ENCODE measurements at regions not wholly inside any gene's neighbourhood (a gene's known extent, or its start where the extent isn't known, plus 50 kb on each side); places are given as distances from the start of the nearest gene placed in this dataset.

GRCh38 chr6:114762145-114762544, 419.3 kb upstream of the HS3ST5 start:
- FAIRE-seq (no peak), ATAC-seq (no peak), DNase-seq (ENCODE audit: low read depth in 1 of 2, low spot score in 1 of 2) (no peak)
- Histone ChIP-seq H3K4me1 (no peaks in the 10 kb centered on the region), H3K9me3 (no peaks in the 10 kb centered on the region), H3K4me2 (no peak overlapping the region), H3K27ac (no peak overlapping the region), H3K4me3 (no peak overlapping the region)
- 31% methylated on average over 4 of the region's 4 CpGs for WGBS (ENCODE audit: missing lambda C conversion rate)
- ChIA-PET CTCF (no interaction called here), POLR2A (no interaction called here)
- TF ChIP-seq GATA3 (IDR thresholded peaks at IDR 0.05; ENCODE audit: borderline replicate concordance) (no peak), CHD2 (IDR thresholded peaks at IDR 0.05; ENCODE audit: low read length, partially characterized antibody) (no peak), MAZ (IDR thresholded peaks at IDR 0.05; ENCODE audit: borderline replicate concordance, low read depth, low read length) (no peak), FOSB (CRISPR knock-in tag; IDR thresholded peaks at IDR 0.05) (no peak), CBX8 (IDR thresholded peaks at IDR 0.05) (no peak), NR3C1 (IDR thresholded peaks at IDR 0.05) (no peak)
- TF ChIP-seq, protein P1, sequence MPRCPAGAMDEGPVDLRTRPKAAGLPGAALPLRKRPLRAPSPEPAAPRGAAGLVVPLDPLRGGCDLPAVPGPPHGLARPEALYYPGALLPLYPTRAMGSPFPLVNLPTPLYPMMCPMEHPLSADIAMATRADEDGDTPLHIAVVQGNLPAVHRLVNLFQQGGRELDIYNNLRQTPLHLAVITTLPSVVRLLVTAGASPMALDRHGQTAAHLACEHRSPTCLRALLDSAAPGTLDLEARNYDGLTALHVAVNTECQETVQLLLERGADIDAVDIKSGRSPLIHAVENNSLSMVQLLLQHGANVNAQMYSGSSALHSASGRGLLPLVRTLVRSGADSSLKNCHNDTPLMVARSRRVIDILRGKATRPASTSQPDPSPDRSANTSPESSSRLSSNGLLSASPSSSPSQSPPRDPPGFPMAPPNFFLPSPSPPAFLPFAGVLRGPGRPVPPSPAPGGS (IDR thresholded peaks at IDR 0.05): no peak

DNA sequence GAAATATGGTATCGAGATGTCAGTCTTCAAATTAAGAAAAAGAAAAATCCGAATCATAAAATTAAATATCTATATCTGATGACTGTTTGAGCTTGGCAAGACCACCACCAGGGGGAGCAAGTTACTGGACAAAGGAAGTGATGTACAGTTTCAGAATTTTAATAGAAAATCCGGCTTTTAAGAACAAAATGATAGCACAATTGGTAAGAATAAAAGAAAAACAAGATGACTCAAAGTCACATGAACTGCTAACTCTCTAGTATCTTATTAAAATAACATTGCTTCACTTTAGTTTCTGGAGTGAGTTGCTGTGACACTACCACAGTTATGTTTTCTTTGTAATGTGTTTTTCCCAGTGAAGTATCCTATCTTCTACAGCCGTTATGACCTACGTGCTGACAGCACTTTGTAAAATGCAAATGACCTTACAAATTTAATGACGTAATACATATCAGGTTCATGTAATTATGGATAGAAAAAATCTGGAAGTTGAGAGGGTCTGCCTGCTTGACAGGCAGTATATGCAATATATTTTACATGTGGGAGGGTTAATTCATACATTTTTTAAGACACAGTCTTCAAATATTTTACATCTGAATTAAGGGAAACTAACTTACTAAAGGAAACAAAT, 405.3 kb upstream of the HS3ST5 start:
- no peak for ATAC-seq
- FAIRE-seq: no peak
- H3K27ac ChIP-seq: no peak overlapping the region
- whole genome bisulfite sequencing (ENCODE audit: missing lambda C conversion rate): 0% methylated on average over 6 of the region's 6 CpGs
- H3K4me3 ChIP-seq: no peak overlapping the region
- ChIA-PET CTCF (interaction anchor here (0.7 to 1.0 kb wide), 5 partner anchors 8 to 1148 kb away, joined by 3 to 4 read pairs (median 3); no protein-coding TSS in a partner anchor), POLR2A (no interaction called here)
- H3K9me3 ChIP-seq: no peaks in the 10 kb centered on the region
- peak in 1 of 2 experiments; percentile 31 for DNase-seq (ENCODE audit: low read depth in 1 of 2, low spot score in 1 of 2)
- no peak overlapping the region for H3K4me2 ChIP-seq
- no peaks in the 10 kb centered on the region for H3K4me1 ChIP-seq
- TF ChIP-seq HOXB5 (CRISPR knock-in tag; IDR thresholded peaks at IDR 0.05) (no peak), ZFP36 (IDR thresholded peaks at IDR 0.05; ENCODE audit: borderline replicate concordance, partially characterized antibody) (no peak), SMC3 (IDR thresholded peaks at IDR 0.05) (peak; percentile 54), PHF8 (IDR thresholded peaks at IDR 0.05; ENCODE audit: borderline replicate concordance, low read depth) (no peak), RCOR1 (IDR thresholded peaks at IDR 0.05; ENCODE audit: low read depth, low read length) (no peak), MAFK (IDR thresholded peaks at IDR 0.05; ENCODE audit: partially characterized antibody) (no peak), KDM5A (IDR thresholded peaks at IDR 0.05) (no peak), JUN (IDR thresholded peaks at IDR 0.05) (no peak), HMGXB4 (CRISPR knock-in tag; IDR thresholded peaks at IDR 0.05; ENCODE audit: borderline replicate concordance) (no peak), MYC (IDR thresholded peaks at IDR 0.05; ENCODE audit: borderline replicate concordance, low read length) (no peak), RARB (CRISPR knock-in tag; IDR thresholded peaks at IDR 0.05) (no peak), RAD21 (conservative IDR thresholded peaks at IDR 0.05 in 1 of 2, IDR thresholded peaks at IDR 0.05 in 1 of 2) (peak; percentile 45), CTCF (IDR thresholded peaks at IDR 0.05) (peak; percentile 53), CBX8 (IDR thresholded peaks at IDR 0.05) (no peak), ZC3H11A (IDR thresholded peaks at IDR 0.05) (no peak), NPAS2 (CRISPR knock-in tag; IDR thresholded peaks at IDR 0.05; ENCODE audit: borderline replicate concordance) (no peak)
